Urinary bladder (tissue), 3 donors: ENCODE measurements at regions not wholly inside any gene's neighbourhood (a gene's known extent, or its start where the extent isn't known, plus 50 kb on each side); places are given as distances from the start of the nearest gene placed in this dataset.
"Not testable (repeated sequence)": the region's sequence is repeated elsewhere in the genome, so short reads cannot be mapped to it uniquely, and the experiment has no call there.

Source experiments
- DNase-seq: peaks from one replicate; pipeline ENCODE4 v3.0.0-alpha.2; 2015; ENCODE audit errors: extremely low spot score
- H3K27ac ChIP-seq: one replicate; pipeline ENCODE4 v1.5.1; 2013; ENCODE audit warnings: low read depth, mild to moderate bottlenecking, moderate library complexity
- H3K36me3 ChIP-seq: one replicate; pipeline ENCODE4 v1.6.1; 2013; ENCODE audit warnings: mild to moderate bottlenecking, moderate library complexity; ENCODE audit not compliant: insufficient read depth
- H3K4me1 ChIP-seq: one replicate; pipeline ENCODE4 v1.6.1; 2013; ENCODE audit warnings: mild to moderate bottlenecking, moderate library complexity; ENCODE audit not compliant: insufficient read depth
- H3K4me3 ChIP-seq: one replicate; pipeline ENCODE4 v1.5.1; 2013; ENCODE audit warnings: low read depth, low read length
- WGBS: extraction: QIAGEN DNeasy Blood & Tissue Kit; methylation state at CpG from one replicate; pipeline ENCODE4 v1.1.7; 2013; 5-methylcytosine and 5-hydroxymethylcytosine counted together
- donor health status: healthy with polysubstance abuse.
- donor health status: healthy.

- no peak for DNase-seq
- no peak overlapping the region for H3K27ac ChIP-seq
- H3K4me1 ChIP-seq = no peaks in the 10 kb centered on the region
- H3K36me3 ChIP-seq = no peaks in the 10 kb centered on the region
- H3K4me3 ChIP-seq = no peak overlapping the region
- WGBS = 96% methylated on average over 4 of the region's 4 CpGs
Measured at GRCh38 chr2:211170843-211171242, 614.4 kb downstream of the CPS1 start.

- H3K27ac ChIP-seq = no peak overlapping the region
- H3K36me3 ChIP-seq = no peaks in the 10 kb centered on the region
- no peak overlapping the region for H3K4me3 ChIP-seq
- WGBS = 87% methylated on average over 2 of the region's 2 CpGs
- no peak for DNase-seq
- no peaks in the 10 kb centered on the region for H3K4me1 ChIP-seq
Measured at GRCh38 chr2:211174021-211174420, 617.6 kb downstream of the CPS1 start.

- H3K36me3 ChIP-seq = no peaks in the 10 kb centered on the region
- no peak overlapping the region for H3K27ac ChIP-seq
- no peaks in the 10 kb centered on the region for H3K4me1 ChIP-seq
- WGBS = 18% methylated on average over 4 of the region's 4 CpGs
- DNase-seq = no peak
- H3K4me3 ChIP-seq = no peak overlapping the region
Measured at GRCh38 chr2:211174631-211175030, 618.2 kb downstream of the CPS1 start.

- DNase-seq = no peak
- Histone ChIP-seq H3K4me1 (no peaks in the 10 kb centered on the region), H3K4me3 (no peak overlapping the region), H3K27ac (no peak overlapping the region), H3K36me3 (no peaks in the 10 kb centered on the region)
- 75% methylated on average over 2 of the region's 2 CpGs for WGBS
Measured at GRCh38 chr2:211175956-211176355, 619.6 kb downstream of the CPS1 start.

GRCh38 chr2:211176514-211177141 is 620.2 kb downstream of the CPS1 start:
- no peak for DNase-seq
- no peak overlapping the region for H3K4me3 ChIP-seq
- no peaks in the 10 kb centered on the region for H3K4me1 ChIP-seq
- no peaks in the 10 kb centered on the region for H3K36me3 ChIP-seq
- H3K27ac ChIP-seq = no peak overlapping the region

GRCh38 chr2:211181626-211182025 is 625.2 kb downstream of the CPS1 start:
- no peak for DNase-seq
- Histone ChIP-seq H3K27ac (no peak overlapping the region), H3K36me3 (no peaks in the 10 kb centered on the region), H3K4me3 (no peak overlapping the region), H3K4me1 (no peaks in the 10 kb centered on the region)
- 32% methylated on average over 5 of the region's 5 CpGs for WGBS

GRCh38 chr2:211187602-211188001 is 631.2 kb downstream of the CPS1 start:
- H3K27ac ChIP-seq = no peak overlapping the region
- DNase-seq = no peak
- H3K4me1 ChIP-seq = no peaks in the 10 kb centered on the region
- no peak overlapping the region for H3K4me3 ChIP-seq
- no peaks in the 10 kb centered on the region for H3K36me3 ChIP-seq

GRCh38 chr2:211203986-211204385 is 647.6 kb downstream of the CPS1 start:
- no peak for DNase-seq
- Histone ChIP-seq H3K27ac (no peak overlapping the region), H3K4me1 (no peaks in the 10 kb centered on the region), H3K4me3 (no peak overlapping the region), H3K36me3 (no peaks in the 10 kb centered on the region)

- no peak for DNase-seq
Measured at GRCh38 chr2:211204456-211204855, 648.1 kb downstream of the CPS1 start.

GRCh38 chr2:211204902-211205301 is 648.5 kb downstream of the CPS1 start:
- no peak overlapping the region for H3K4me3 ChIP-seq
- WGBS = 82% methylated on average over 6 of the region's 6 CpGs
- H3K4me1 ChIP-seq = no peaks in the 10 kb centered on the region
- H3K36me3 ChIP-seq = no peaks in the 10 kb centered on the region
- H3K27ac ChIP-seq = no peak overlapping the region
- no peak for DNase-seq

More at GRCh38 chr2:211204456-211204855, 648.1 kb downstream of the CPS1 start:
- no peaks in the 10 kb centered on the region for H3K36me3 ChIP-seq
- no peak overlapping the region for H3K4me3 ChIP-seq
- H3K27ac ChIP-seq = no peak overlapping the region
- no peaks in the 10 kb centered on the region for H3K4me1 ChIP-seq
- WGBS = 46% methylated on average over 2 of the region's 2 CpGs

GRCh38 chr2:211205358-211205757 is 649.0 kb downstream of the CPS1 start:
- no peak for DNase-seq
- Histone ChIP-seq H3K27ac (no peak overlapping the region), H3K4me3 (no peak overlapping the region), H3K4me1 (no peaks in the 10 kb centered on the region), H3K36me3 (no peaks in the 10 kb centered on the region)
- WGBS = 61% methylated on average over 1 of the region's 1 CpG

GRCh38 chr2:211205836-211206235 is 649.4 kb downstream of the CPS1 start:
- DNase-seq = no peak
- H3K27ac ChIP-seq = no peak overlapping the region
- H3K4me3 ChIP-seq = no peak overlapping the region
- no peaks in the 10 kb centered on the region for H3K4me1 ChIP-seq
- H3K36me3 ChIP-seq = no peaks in the 10 kb centered on the region

- Histone ChIP-seq H3K4me3 (no peak overlapping the region), H3K36me3 (no peaks in the 10 kb centered on the region), H3K27ac (no peak overlapping the region), H3K4me1 (no peaks in the 10 kb centered on the region)
- DNase-seq = no peak
- WGBS = 40% methylated on average over 1 of the region's 1 CpG
Measured at GRCh38 chr2:211216221-211216620, 659.8 kb downstream of the CPS1 start.

- H3K27ac ChIP-seq, DNase-seq, H3K4me3 ChIP-seq, H3K4me1 ChIP-seq, H3K36me3 ChIP-seq: not testable (repeated sequence)
- 95% methylated on average over 12 of the region's 15 CpGs for WGBS
Measured at GRCh38 chr2:211219548-211219947, 663.1 kb downstream of the CPS1 start.

- no peak overlapping the region for H3K4me3 ChIP-seq
- WGBS = 21% methylated on average over 4 of the region's 4 CpGs
Measured at GRCh38 chr2:211225784-211226183, 669.4 kb downstream of the CPS1 start.

More at GRCh38 chr2:211225784-211226183, 669.4 kb downstream of the CPS1 start:
- H3K4me1 ChIP-seq = no peaks in the 10 kb centered on the region
- no peak overlapping the region for H3K27ac ChIP-seq
- H3K36me3 ChIP-seq = no peaks in the 10 kb centered on the region
- DNase-seq = no peak
